Endothelial cell of umbilical vein (primary cell): ENCODE measurements at regions not wholly inside any gene's neighbourhood (a gene's known extent, or its start where the extent isn't known, plus 50 kb on each side); places are given as distances from the start of the nearest gene placed in this dataset.

Experiments
- CTCF ChIP-seq, 2 donors: IDR thresholded peaks; 1 replicate in 1 of 2; 2 replicates in 1 of 2; pipeline ENCODE4 v1.5.1; 2011; ENCODE audit warnings: low read length in 2 of 2, mild to moderate bottlenecking in 2 of 2, moderate library complexity in 2 of 2, control low read depth in 1 of 2, inconsistent platforms in 1 of 2, low read depth in 1 of 2; ENCODE audit not compliant: insufficient read depth in 1 of 2; ENCODE audit errors: extremely low read depth in 1 of 2
- EZH2 ChIP-seq: IDR thresholded peaks from 2 replicates; pipeline ENCODE4 v1.6.1; 2012; ENCODE audit warnings: borderline replicate concordance, low read depth, mild to moderate bottlenecking, moderate library complexity, low read length, inconsistent platforms; ENCODE audit not compliant: severe bottlenecking
- FOS ChIP-seq: IDR thresholded peaks from 2 replicates; pipeline ENCODE4 v1.6.1; 2011; ENCODE audit warnings: mild to moderate bottlenecking, low read length, moderate library complexity, borderline replicate concordance; ENCODE audit not compliant: insufficient read depth
- JUN ChIP-seq: IDR thresholded peaks from 2 replicates; pipeline ENCODE4 v1.6.1; 2011; ENCODE audit warnings: borderline replicate concordance, low read depth; ENCODE audit not compliant: insufficient read length, insufficient read depth
- MAX ChIP-seq: IDR thresholded peaks from 2 replicates; pipeline ENCODE4 v1.6.1; 2011; ENCODE audit not compliant: insufficient read depth, insufficient read length
- MYC ChIP-seq: IDR thresholded peaks from one replicate; pipeline ENCODE4 v1.6.1; 2011; ENCODE audit warnings: mild to moderate bottlenecking, low read depth, low read length
- POLR2A ChIP-seq: IDR thresholded peaks from 2 replicates; pipeline ENCODE4 v1.6.1; 2012; ENCODE audit warnings: low read depth, mild to moderate bottlenecking, control low read depth, low read length
- POLR2AphosphoS5 ChIP-seq: IDR thresholded peaks from 2 replicates; pipeline ENCODE4 v1.6.1; 2012; ENCODE audit warnings: low read depth, mild to moderate bottlenecking, control low read depth, low read length, moderate library complexity; ENCODE audit not compliant: insufficient read depth

DNA sequence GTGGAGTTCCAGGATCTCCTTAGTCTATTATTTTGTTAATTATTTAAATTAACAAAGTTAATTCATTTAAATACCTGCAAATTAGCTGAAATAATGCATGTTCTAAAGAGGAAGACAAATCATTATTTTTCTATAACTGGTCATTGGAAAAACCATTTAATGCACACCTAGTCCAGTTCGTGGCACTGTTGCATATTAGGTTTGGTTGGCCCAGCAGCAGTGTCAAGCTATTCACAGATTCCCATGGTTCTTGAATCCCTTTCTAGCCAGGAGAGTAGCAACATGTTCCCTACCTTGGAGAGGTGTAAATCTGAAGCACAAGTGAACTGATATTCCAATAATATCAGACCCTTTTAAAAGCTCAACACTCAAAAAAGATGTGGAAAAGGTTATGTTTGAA lies 155.2 kb downstream of the TMEM161B start:
- TF ChIP-seq CTCF (IDR thresholded peaks at IDR 0.05; ENCODE audit: extremely low read depth in 1 of 2, insufficient read depth in 1 of 2, low read depth in 1 of 2, low read length in 2 of 2) (no peak), MAX (no peak), POLR2A (no peak), EZH2 (no peak), POLR2AphosphoS5 (no peak), FOS (no peak), JUN (no peak), MYC (no peak)
